GM23338 (cell line): ENCODE measurements at regions not wholly inside any gene's neighbourhood (a gene's known extent, or its start where the extent isn't known, plus 50 kb on each side); places are given as distances from the start of the nearest gene placed in this dataset.

Source experiments
- ATAC-seq: fragments of 200-7000 bp; cut with Tn5 transposase; 3 replicates; pipeline ENCODE4 v1.9.1; 2020
- DNase-seq: peaks from one replicate; pipeline ENCODE4 v3.0.0-alpha.2; 2015; ENCODE audit warnings: low spot score
- H2AFZ ChIP-seq: fragments of 200-600 bp; sonication (generic); 2 replicates; pipeline ENCODE4 v1.8.0; 2016; ENCODE audit warnings: antibody characterized with exemption, mild to moderate bottlenecking, moderate library complexity
- H3F3A ChIP-seq: fragments of 200-600 bp; sonication (generic); replicated peaks from 2 replicates; pipeline ENCODE4 v1.8.0; 2017; ENCODE audit warnings: antibody characterized with exemption, mixed run types, low read depth
- H3K27ac ChIP-seq: fragments of 200-600 bp; sonication (generic); 2 replicates; pipeline ENCODE4 v1.6.1; 2016; ENCODE audit warnings: low read depth
- H3K27me3 ChIP-seq: fragments of 200-600 bp; sonication (generic); 2 replicates; pipeline ENCODE4 v1.8.0; 2016; ENCODE audit warnings: mild to moderate bottlenecking, mixed run types, moderate library complexity; ENCODE audit not compliant: insufficient read depth
- H3K36me3 ChIP-seq: fragments of 200-600 bp; sonication (generic); 2 replicates; pipeline ENCODE4 v1.8.0; 2016; ENCODE audit warnings: mild to moderate bottlenecking; ENCODE audit not compliant: insufficient read depth
- H3K4me1 ChIP-seq: fragments of 200-600 bp; sonication (generic); 2 replicates; pipeline ENCODE4 v1.8.0; 2016; ENCODE audit warnings: mild to moderate bottlenecking, moderate library complexity; ENCODE audit not compliant: insufficient read depth
- H3K4me2 ChIP-seq: fragments of 200-600 bp; sonication (generic); 2 replicates; pipeline ENCODE4 v1.7.1; 2017; ENCODE audit warnings: mixed run types
- H3K4me3 ChIP-seq: fragments of 200-600 bp; sonication (generic); 2 replicates; pipeline ENCODE4 v1.6.1; 2016; ENCODE audit warnings: mixed run types
- H3K79me2 ChIP-seq: fragments of 200-600 bp; sonication (generic); replicated peaks from 2 replicates; pipeline ENCODE4 v1.8.0; 2017; ENCODE audit warnings: mild to moderate bottlenecking; ENCODE audit not compliant: insufficient read depth
- H3K9me2 ChIP-seq: fragments of 200-600 bp; sonication (generic); 2 replicates; pipeline ENCODE4 v1.8.0; 2017; ENCODE audit not compliant: insufficient read depth
- H4K20me1 ChIP-seq: fragments of 200-600 bp; sonication (generic); replicated peaks from 2 replicates; pipeline ENCODE4 v1.8.0; 2017; ENCODE audit warnings: mild to moderate bottlenecking; ENCODE audit not compliant: insufficient read depth
- H3K27ac Mint-ChIP-seq: 2 replicates; pipeline ENCODE4 v1.8.0; 2020; ENCODE audit warnings: inconsistent platforms, mild to moderate bottlenecking, moderate library complexity, mixed read lengths
- H3K27me3 Mint-ChIP-seq: 3 replicates; pipeline ENCODE4 v1.8.0; 2022; ENCODE audit warnings: low read depth, mild to moderate bottlenecking, moderate library complexity, mixed read lengths, inconsistent platforms; ENCODE audit not compliant: insufficient read depth, poor library complexity
- H3K36me3 Mint-ChIP-seq: 3 replicates; pipeline ENCODE4 v1.8.0; 2021; ENCODE audit warnings: low read depth, mild to moderate bottlenecking, inconsistent platforms, moderate library complexity, mixed read lengths
- H3K4me1 Mint-ChIP-seq: 3 replicates; pipeline ENCODE4 v1.8.0; 2020; ENCODE audit warnings: mild to moderate bottlenecking, inconsistent platforms, mixed read lengths
- H3K4me3 Mint-ChIP-seq: 3 replicates; pipeline ENCODE4 v1.8.0; 2021; ENCODE audit warnings: moderate library complexity, mild to moderate bottlenecking, inconsistent platforms, mixed read lengths
- H3K9me3 Mint-ChIP-seq: 3 replicates; pipeline ENCODE4 v1.8.0; 2020; ENCODE audit warnings: moderate library complexity, mild to moderate bottlenecking, inconsistent platforms, mixed read lengths
- CREB1 ChIP-seq: fragments of 250-450 bp; sonication (Bioruptor Pico); IDR thresholded peaks from 2 replicates; pipeline ENCODE4 v1.5.0; 2020; ENCODE audit warnings: low read depth, mild to moderate bottlenecking, moderate library complexity
- CTCF ChIP-seq, 2 experiments: fragments of 200-600 bp in 1 of 2; sonication (generic) in 1 of 2; conservative IDR thresholded peaks; 2 replicates each; pipeline versions ENCODE4 v1.5.1 to v1.6.1; 2016 to 2017; ENCODE audit warnings: antibody characterized with exemption in 2 of 2, low read depth in 2 of 2, mild to moderate bottlenecking in 2 of 2, moderate library complexity in 1 of 2
- EZH2 ChIP-seq: fragments of 200-600 bp; sonication (generic); IDR thresholded peaks from one replicate; pipeline ENCODE4 v1.8.0; 2017; ENCODE audit warnings: antibody characterized with exemption, mild to moderate bottlenecking, low read depth; ENCODE audit not compliant: unreplicated experiment
- EZH2phosphoT487 ChIP-seq: fragments of 200-600 bp; sonication (generic); IDR thresholded peaks from one replicate; pipeline ENCODE4 v1.8.1; 2018; ENCODE audit warnings: antibody characterized with exemption; ENCODE audit not compliant: unreplicated experiment
- JUNB ChIP-seq: IDR thresholded peaks from one replicate; pipeline ENCODE4 v1.6.1; 2016; ENCODE audit warnings: antibody characterized with exemption; ENCODE audit not compliant: unreplicated experiment
- POLR2AphosphoS5 ChIP-seq: IDR thresholded peaks from 2 replicates; pipeline ENCODE4 v1.6.1; 2016; ENCODE audit warnings: antibody characterized with exemption, low read depth
- STAT1 ChIP-seq: IDR thresholded peaks from one replicate; pipeline ENCODE4 v1.6.1; 2016; ENCODE audit warnings: antibody characterized with exemption; ENCODE audit not compliant: unreplicated experiment
- ZNF114 ChIP-seq: fragments of 250-450 bp; sonication (Bioruptor Pico); IDR thresholded peaks from 2 replicates; pipeline ENCODE4 v1.5.0; 2020; ENCODE audit warnings: mild to moderate bottlenecking, moderate library complexity
- TF ChIP-seq, protein P1 (sequence below): IDR thresholded peaks from 2 replicates; pipeline ENCODE4 v1.6.1; 2016; ENCODE audit warnings: antibody characterized with exemption
- TF ChIP-seq, protein P2 (sequence below): IDR thresholded peaks from one replicate; pipeline ENCODE4 v1.6.1; 2018; ENCODE audit warnings: antibody characterized with exemption; ENCODE audit not compliant: unreplicated experiment

DNA sequence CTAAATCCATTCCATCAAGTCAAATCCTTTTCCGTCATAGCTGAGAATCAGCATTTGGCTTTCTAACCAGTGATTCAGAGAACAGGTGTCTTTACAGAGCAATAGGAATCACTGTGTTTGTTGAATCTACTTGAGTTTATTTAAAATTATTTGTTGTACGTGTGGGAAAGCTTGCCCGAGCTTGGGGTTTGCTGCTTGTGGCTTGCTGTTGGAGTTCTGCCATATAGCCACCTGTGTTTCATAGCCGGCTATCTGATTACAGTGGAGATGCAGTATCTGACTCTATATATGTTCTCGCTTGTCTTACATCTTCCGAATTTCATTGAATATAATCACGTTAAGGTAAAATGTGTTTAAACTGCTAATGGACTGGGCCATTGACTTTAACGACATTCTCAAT, 274.3 kb upstream of the MKI67 start:
- no peaks in the 10 kb centered on the region for H4K20me1 ChIP-seq
- TF ChIP-seq ZNF114 (no peak), CREB1 (CRISPR knock-in tag) (no peak), JUNB (no peak), EZH2 (no peak), EZH2phosphoT487 (no peak)
- TF ChIP-seq, protein P1, sequence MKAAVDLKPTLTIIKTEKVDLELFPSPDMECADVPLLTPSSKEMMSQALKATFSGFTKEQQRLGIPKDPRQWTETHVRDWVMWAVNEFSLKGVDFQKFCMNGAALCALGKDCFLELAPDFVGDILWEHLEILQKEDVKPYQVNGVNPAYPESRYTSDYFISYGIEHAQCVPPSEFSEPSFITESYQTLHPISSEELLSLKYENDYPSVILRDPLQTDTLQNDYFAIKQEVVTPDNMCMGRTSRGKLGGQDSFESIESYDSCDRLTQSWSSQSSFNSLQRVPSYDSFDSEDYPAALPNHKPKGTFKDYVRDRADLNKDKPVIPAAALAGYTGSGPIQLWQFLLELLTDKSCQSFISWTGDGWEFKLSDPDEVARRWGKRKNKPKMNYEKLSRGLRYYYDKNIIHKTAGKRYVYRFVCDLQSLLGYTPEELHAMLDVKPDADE = no peak
- H3K27me3 ChIP-seq = no peaks in the 10 kb centered on the region
- H3K4me3 ChIP-seq = no peak overlapping the region
- H3K4me1 ChIP-seq = no peaks in the 10 kb centered on the region
- DNase-seq = no peak
- Mint-ChIP-seq H3K27me3 (peaks cover 2% of the 10 kb centered on the region), H3K4me3 (no peak overlapping the region), H3K9me3 (peaks cover 12% of the 10 kb centered on the region), H3K36me3 (peaks cover 8% of the 10 kb centered on the region), H3K4me1 (peaks cover 8% of the 10 kb centered on the region), H3K27ac (no peak overlapping the region)
- H3K9me2 ChIP-seq = peaks cover 12% of the 10 kb centered on the region; the same call in 1 of the 2 replicates
- H2AFZ ChIP-seq = no peak overlapping the region
- H3K36me3 ChIP-seq = no peaks in the 10 kb centered on the region
- H3K4me2 ChIP-seq = no peak overlapping the region
- no peak overlapping the region for H3K27ac ChIP-seq
- H3F3A ChIP-seq = no peaks in the 10 kb centered on the region
- no peak for ATAC-seq
- no peaks in the 10 kb centered on the region for H3K79me2 ChIP-seq

DNA sequence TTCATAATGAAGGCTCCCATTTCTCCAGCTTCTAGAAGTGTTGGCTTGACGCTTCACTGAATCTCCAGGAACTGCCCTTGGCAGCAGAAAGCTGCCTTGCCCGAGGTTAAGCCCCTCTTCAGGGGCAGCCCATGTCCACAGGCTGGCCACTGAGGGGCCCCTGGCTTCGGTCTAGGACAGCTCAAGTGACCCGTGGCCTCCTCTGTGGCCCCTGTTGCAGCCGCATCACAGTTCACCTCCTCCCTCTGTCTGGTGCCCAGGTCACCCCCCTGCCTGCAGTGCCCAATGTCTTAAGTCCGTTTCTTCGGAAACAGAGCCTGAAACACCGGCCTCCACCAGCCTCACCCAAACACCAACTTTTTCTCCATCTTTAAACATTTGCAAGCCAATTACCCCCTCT, 279.2 kb upstream of the MKI67 start:
- no peak overlapping the region for H3K4me2 ChIP-seq
- Mint-ChIP-seq H3K9me3 (peaks cover 13% of the 10 kb centered on the region), H3K36me3 (peaks cover 8% of the 10 kb centered on the region), H3K4me1 (no peaks in the 10 kb centered on the region), H3K27me3 (peaks cover 2% of the 10 kb centered on the region), H3K4me3 (no peak overlapping the region), H3K27ac (no peak overlapping the region)
- H3K4me1 ChIP-seq = no peaks in the 10 kb centered on the region
- no peaks in the 10 kb centered on the region for H3F3A ChIP-seq
- H3K9me2 ChIP-seq = no peaks in the 10 kb centered on the region
- no peak overlapping the region for H3K4me3 ChIP-seq
- H3K36me3 ChIP-seq = no peaks in the 10 kb centered on the region
- H3K79me2 ChIP-seq = no peaks in the 10 kb centered on the region
- TF ChIP-seq ZNF114 (no peak), CTCF (conservative IDR thresholded peaks at IDR 0.05; ENCODE audit: low read depth in 2 of 2) (no peak), CREB1 (CRISPR knock-in tag) (no peak), STAT1 (no peak), POLR2AphosphoS5 (no peak), EZH2 (no peak)
- TF ChIP-seq, protein P2, sequence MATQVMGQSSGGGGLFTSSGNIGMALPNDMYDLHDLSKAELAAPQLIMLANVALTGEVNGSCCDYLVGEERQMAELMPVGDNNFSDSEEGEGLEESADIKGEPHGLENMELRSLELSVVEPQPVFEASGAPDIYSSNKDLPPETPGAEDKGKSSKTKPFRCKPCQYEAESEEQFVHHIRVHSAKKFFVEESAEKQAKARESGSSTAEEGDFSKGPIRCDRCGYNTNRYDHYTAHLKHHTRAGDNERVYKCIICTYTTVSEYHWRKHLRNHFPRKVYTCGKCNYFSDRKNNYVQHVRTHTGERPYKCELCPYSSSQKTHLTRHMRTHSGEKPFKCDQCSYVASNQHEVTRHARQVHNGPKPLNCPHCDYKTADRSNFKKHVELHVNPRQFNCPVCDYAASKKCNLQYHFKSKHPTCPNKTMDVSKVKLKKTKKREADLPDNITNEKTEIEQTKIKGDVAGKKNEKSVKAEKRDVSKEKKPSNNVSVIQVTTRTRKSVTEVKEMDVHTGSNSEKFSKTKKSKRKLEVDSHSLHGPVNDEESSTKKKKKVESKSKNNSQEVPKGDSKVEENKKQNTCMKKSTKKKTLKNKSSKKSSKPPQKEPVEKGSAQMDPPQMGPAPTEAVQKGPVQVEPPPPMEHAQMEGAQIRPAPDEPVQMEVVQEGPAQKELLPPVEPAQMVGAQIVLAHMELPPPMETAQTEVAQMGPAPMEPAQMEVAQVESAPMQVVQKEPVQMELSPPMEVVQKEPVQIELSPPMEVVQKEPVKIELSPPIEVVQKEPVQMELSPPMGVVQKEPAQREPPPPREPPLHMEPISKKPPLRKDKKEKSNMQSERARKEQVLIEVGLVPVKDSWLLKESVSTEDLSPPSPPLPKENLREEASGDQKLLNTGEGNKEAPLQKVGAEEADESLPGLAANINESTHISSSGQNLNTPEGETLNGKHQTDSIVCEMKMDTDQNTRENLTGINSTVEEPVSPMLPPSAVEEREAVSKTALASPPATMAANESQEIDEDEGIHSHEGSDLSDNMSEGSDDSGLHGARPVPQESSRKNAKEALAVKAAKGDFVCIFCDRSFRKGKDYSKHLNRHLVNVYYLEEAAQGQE = no peak
- no peak overlapping the region for H2AFZ ChIP-seq
- DNase-seq (no peak), ATAC-seq (no peak)
- no peaks in the 10 kb centered on the region for H3K27me3 ChIP-seq
- no peak overlapping the region for H3K27ac ChIP-seq
- H4K20me1 ChIP-seq = no peaks in the 10 kb centered on the region
